K562 (cell line): ENCODE measurements at regions not wholly inside any gene's neighbourhood (a gene's known extent, or its start where the extent isn't known, plus 50 kb on each side); places are given as distances from the start of the nearest gene placed in this dataset.

Experiments
- ATAC-seq: fragments of 200-7000 bp; cut with Tn5 transposase; 3 replicates; pipeline ENCODE4 v1.9.1; 2020; ENCODE audit warnings: moderate library complexity
- BruUV-seq: library from RNA; stranded (reverse); fragments of 400-500 nt; replicated peaks from 2 replicates; lab custom pipeline; 2021; lab: Mats Ljungman, UMichigan
- CTCF ChIA-PET: fragments of 300-600 bp; formaldehyde crosslinking; extraction: SDS; loops from one replicate; lab custom pipeline; 2021; ENCODE audit warnings: low intra/inter-chr PET ratio; lab: Yijun Ruan, JAX
- POLR2A ChIA-PET: fragments of 300-600, 350-650 bp; sonication (Branson Sonifier 250); formaldehyde crosslinking; extraction: SDS; loops from one replicate; lab custom pipeline; 2021; ENCODE audit warnings: antibody characterized with exemption, inconsistent platforms; lab: Yijun Ruan, JAX
- DNase-seq, 4 experiments: peaks; one replicate each; pipeline versions ENCODE4 v3.0.0 to v3.0.0-alpha.2; 2011 to 2018; ENCODE audit warnings: low spot score in 3 of 4, mixed read lengths in 3 of 4; ENCODE audit errors: extremely low read depth in 1 of 4
- FAIRE-seq: peaks from 2 replicates; lab custom pipeline; 2011; peaks lifted over from hg19 to GRCh38; lab: Jason Lieb, UNC
- H2AFZ ChIP-seq: 2 replicates; pipeline ENCODE4 v1.6.0; 2011; ENCODE audit warnings: low read depth, low read length, control low read depth, inconsistent platforms
- H3K27ac ChIP-seq: fragments of 200-600 bp; 3 replicates; pipeline ENCODE4 v1.8.0; 2011; ENCODE audit warnings: low read depth, mild to moderate bottlenecking, control low read depth, inconsistent platforms, low read length, moderate library complexity, mixed read lengths; ENCODE audit errors: extremely low read depth
- H3K27me3 ChIP-seq, 2 experiments: fragments of 300-600 bp in 1 of 2; 2 replicates in 1 of 2; 3 replicates in 1 of 2; pipeline versions ENCODE4 v1.6.0 to v1.8.0; 2011; ENCODE audit warnings: inconsistent platforms in 2 of 2, low read length in 2 of 2, mild to moderate bottlenecking in 1 of 2, mixed read lengths in 1 of 2, moderate library complexity in 1 of 2; ENCODE audit not compliant: control insufficient read depth in 2 of 2, insufficient read depth in 2 of 2
- H3K36me3 ChIP-seq: fragments of 300-600 bp; 3 replicates; pipeline ENCODE4 v1.8.0; 2011; ENCODE audit warnings: mild to moderate bottlenecking, low read length, inconsistent platforms; ENCODE audit not compliant: control insufficient read depth, insufficient read depth
- H3K4me1 ChIP-seq, 2 experiments: fragments of 200-600 bp in 1 of 2; replicated peaks in 1 of 2; 2 replicates in 1 of 2; 3 replicates in 1 of 2; pipeline versions ENCODE4 v1.5.1 to v1.8.0; 2011; ENCODE audit warnings: inconsistent platforms in 2 of 2, low read length in 2 of 2, mild to moderate bottlenecking in 1 of 2, mixed read lengths in 1 of 2, moderate library complexity in 1 of 2; ENCODE audit not compliant: control insufficient read depth in 2 of 2, insufficient read depth in 2 of 2
- H3K4me2 ChIP-seq: 2 replicates; pipeline ENCODE4 v1.6.1; 2011; ENCODE audit warnings: low read length, control low read depth, inconsistent platforms, mixed read lengths; ENCODE audit not compliant: insufficient read depth
- H3K4me3 ChIP-seq: fragments of 200-600 bp; sonication (generic), shearing (Covaris generic); 2 replicates; pipeline ENCODE4 v1.5.1; 2016; ENCODE audit warnings: control low read depth, inconsistent platforms
- H3K79me2 ChIP-seq: fragments of 200-600 bp; 3 replicates; pipeline ENCODE4 v1.8.0; 2011; ENCODE audit warnings: low read length, inconsistent platforms; ENCODE audit not compliant: control insufficient read depth, insufficient read depth
- H3K9ac ChIP-seq, 2 experiments: 2 replicates each; pipeline versions ENCODE4 v1.6.0 to v1.6.1; 2011; ENCODE audit warnings: low read depth in 2 of 2, low read length in 2 of 2, control low read depth in 1 of 2, inconsistent platforms in 1 of 2, mild to moderate bottlenecking in 1 of 2, mixed read lengths in 1 of 2; ENCODE audit not compliant: insufficient read depth in 1 of 2
- H3K9me1 ChIP-seq: one replicate; pipeline ENCODE4 v1.6.0; 2011; ENCODE audit warnings: inconsistent platforms, mild to moderate bottlenecking, low read length, moderate library complexity; ENCODE audit not compliant: control insufficient read depth, insufficient read depth
- H3K9me3 ChIP-seq: replicated peaks from 2 replicates; pipeline ENCODE4 v1.5.1; 2011; ENCODE audit warnings: low read depth, low read length, inconsistent platforms; ENCODE audit not compliant: control insufficient read depth, insufficient read depth
- H4K20me1 ChIP-seq: replicated peaks from 2 replicates; pipeline ENCODE4 v1.6.1; 2011; ENCODE audit warnings: low read length, inconsistent platforms, mixed read lengths; ENCODE audit not compliant: control insufficient read depth, insufficient read depth
- BDP1 ChIP-seq: IDR thresholded peaks from 3 replicates; pipeline ENCODE4 v1.6.1; 2011; ENCODE audit not compliant: insufficient read length, insufficient read depth
- CCNT2 ChIP-seq: IDR thresholded peaks from 2 replicates; pipeline ENCODE4 v1.6.1; 2011; ENCODE audit warnings: borderline replicate concordance, low read depth, mild to moderate bottlenecking, moderate library complexity, mixed read lengths, low read length; ENCODE audit not compliant: insufficient read length; ENCODE audit errors: extremely low read depth
- CTBP1 ChIP-seq: fragments of 450-650 bp; IDR thresholded peaks from 2 replicates; pipeline ENCODE4 v1.6.1; 2016; ENCODE audit warnings: borderline replicate concordance
- ELF4 ChIP-seq: fragments of 450-650 bp; formaldehyde crosslinking; IDR thresholded peaks from 2 replicates; pipeline ENCODE4 v1.4.0; 2022; ENCODE audit warnings: missing genetic modification characterization
- ETS2 ChIP-seq: IDR thresholded peaks from 2 replicates; pipeline ENCODE4 v1.6.1; 2016; ENCODE audit warnings: borderline replicate concordance, missing genetic modification characterization, mild to moderate bottlenecking, moderate library complexity, missing compliant biosample characterization; ENCODE audit not compliant: poor library complexity, severe bottlenecking
- FOXP1 ChIP-seq: sonication (generic); formaldehyde crosslinking; IDR thresholded peaks from 2 replicates; pipeline ENCODE4 v1.8.0; 2022; ENCODE audit warnings: mild to moderate bottlenecking, missing genetic modification reagents
- GATAD2B ChIP-seq: fragments of 450-650 bp; IDR thresholded peaks from 2 replicates; pipeline ENCODE4 v1.6.1; 2017; ENCODE audit warnings: mild to moderate bottlenecking, borderline replicate concordance
- HDAC2 ChIP-seq: fragments of 450-650 bp; IDR thresholded peaks from 2 replicates; pipeline ENCODE4 v1.6.1; 2016; ENCODE audit warnings: mild to moderate bottlenecking
- KDM1A ChIP-seq, 2 experiments: fragments of 450-650 bp; IDR thresholded peaks; 2 replicates each; pipeline ENCODE4 v1.6.1; 2016; ENCODE audit warnings: mild to moderate bottlenecking in 2 of 2
- KDM2B ChIP-seq: fragments of 250-450 bp; sonication (Bioruptor Pico); IDR thresholded peaks from 2 replicates; pipeline ENCODE4 v1.8.0; 2021; ENCODE audit warnings: mild to moderate bottlenecking, moderate library complexity
- NR2C1 ChIP-seq, 2 experiments: fragments of 450-650 bp; IDR thresholded peaks; 2 replicates each; pipeline ENCODE4 v1.6.1; 2017; ENCODE audit warnings: mild to moderate bottlenecking in 2 of 2, antibody characterized with exemption in 1 of 2, inconsistent platforms in 1 of 2, missing compliant biosample characterization in 1 of 2, missing genetic modification characterization in 1 of 2
- PTRF ChIP-seq: fragments of 450-650 bp; IDR thresholded peaks from 2 replicates; pipeline ENCODE4 v1.6.1; 2016; ENCODE audit warnings: mild to moderate bottlenecking, missing genetic modification characterization, missing compliant biosample characterization
- PTTG1 ChIP-seq: fragments of 450-650 bp; IDR thresholded peaks from 2 replicates; pipeline ENCODE4 v1.6.1; 2016; ENCODE audit warnings: low read depth, mild to moderate bottlenecking, missing genetic modification characterization, missing compliant biosample characterization
- RCOR1 ChIP-seq, 2 experiments: IDR thresholded peaks; 2 replicates each; pipeline ENCODE4 v1.6.1; 2012; ENCODE audit warnings: low read depth in 2 of 2, low read length in 2 of 2, borderline replicate concordance in 1 of 2, improper control_type of control experiment in 1 of 2
- SMAD2 ChIP-seq: fragments of 150-350 bp; IDR thresholded peaks from 2 replicates; pipeline ENCODE4 v1.6.1; 2014; ENCODE audit warnings: low read depth, mild to moderate bottlenecking, low read length
- THRAP3 ChIP-seq: fragments of 450-650 bp; IDR thresholded peaks from 2 replicates; pipeline ENCODE4 v1.6.1; 2016; ENCODE audit warnings: mild to moderate bottlenecking, inconsistent platforms, borderline replicate concordance
- ZNF644 ChIP-seq: fragments of 200-800 bp; sonication (Bioruptor generic); IDR thresholded peaks from 2 replicates; pipeline ENCODE4 v1.6.1; 2016; ENCODE audit warnings: low read depth, missing genetic modification characterization, missing compliant biosample characterization
- ZSCAN29 ChIP-seq: fragments of 450-650 bp; IDR thresholded peaks from 2 replicates; pipeline ENCODE4 v1.6.1; 2017
- WGBS: fragments of 100-300 bp; shearing (Covaris generic); methylation state at CpG from one replicate; pipeline ENCODE4 v1.1.6; 2016; ENCODE audit warnings: low coverage, mixed read lengths; ENCODE audit not compliant: insufficient coverage; ENCODE audit errors: missing lambda C conversion rate; 5-methylcytosine and 5-hydroxymethylcytosine counted together
- in situ Hi-C: fragments of 300-500 bp; cut with MboI; formaldehyde crosslinking; loops from 4 replicates; pipeline ENCODE4 v1.15.0; 2018; ENCODE audit warnings: inconsistent platforms, mixed read lengths
- intact Hi-C: fragments of 100-400 bp; cut with micrococcal nuclease; formaldehyde crosslinking; loops from 2 replicates; pipeline ENCODE4 v1.14.2; 2022
- TF ChIP-seq, protein P1 (sequence below): fragments of 200-800 bp; sonication (Bioruptor generic); IDR thresholded peaks from 2 replicates; pipeline ENCODE4 v1.6.1; 2016; ENCODE audit warnings: missing genetic modification characterization, missing compliant biosample characterization

DNA sequence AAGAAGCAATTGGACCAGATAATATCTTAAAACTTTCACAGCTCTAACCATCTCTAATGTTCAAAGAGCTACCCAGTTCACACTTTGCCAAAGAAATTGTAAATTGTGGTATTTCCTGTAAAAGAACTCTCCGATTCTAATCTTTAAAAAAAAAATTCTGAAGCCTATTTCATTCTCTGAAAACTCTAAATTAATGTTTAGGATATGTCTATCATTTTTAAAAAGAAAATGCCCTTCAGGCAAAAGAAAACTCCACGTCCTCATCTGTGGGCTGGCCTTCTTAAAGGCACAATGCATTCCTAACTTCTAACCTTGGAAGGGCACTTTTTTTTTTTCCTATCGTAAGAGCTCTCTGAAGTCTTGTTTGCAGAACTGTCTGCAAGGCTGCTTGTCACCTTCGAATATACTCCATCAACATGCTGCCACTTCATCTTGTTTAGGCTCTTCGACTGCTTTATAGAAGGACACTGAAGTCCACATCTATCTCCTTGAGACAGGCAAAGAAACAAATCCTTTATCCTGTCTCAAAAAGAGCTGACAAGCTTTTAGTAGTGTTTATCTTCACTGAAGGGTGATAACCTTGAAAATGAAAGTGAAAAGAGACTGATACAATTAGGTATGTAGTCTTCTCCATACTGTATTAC lies 124.3 kb upstream of the SLC39A10 start:
- H3K27me3 ChIP-seq, result no peaks in the 10 kb centered on the region
- peak overlapping the region; percentile 68 for H3K4me2 ChIP-seq
- DNase-seq (peak in 2 of 4 experiments; percentile 25 to 69), ATAC-seq (peak; percentile 59), FAIRE-seq (peak; percentile 64)
- CTCF ChIA-PET, result no interaction called here
- intact Hi-C loops (loop anchor here (10.0 kb wide), 1 partner anchor 532 kb away; the partner anchor contains the start of gene DNAH7), in situ Hi-C loops (no loop called here)
- BruUV-seq, result no TSS peak
- H3K79me2 ChIP-seq, result no peaks in the 10 kb centered on the region
- no peaks in the 10 kb centered on the region for H3K36me3 ChIP-seq
- peak overlapping the region; percentile 76 for H3K27ac ChIP-seq
- 0 out of 2 replicates have a peak overlapping the region, but pooled peaks have one; percentile 1 for H3K4me3 ChIP-seq
- H2AFZ ChIP-seq, result peak overlapping the region; percentile 89
- WGBS, result 1% methylated on average over 5 of the region's 5 CpGs
- H3K9me1 ChIP-seq, result no peaks in the 10 kb centered on the region
- H4K20me1 ChIP-seq, result no peaks in the 10 kb centered on the region
- POLR2A ChIA-PET, result interaction anchor here (1.1 kb wide), 1 partner anchor 70 kb away, joined by 3 read pairs; no protein-coding TSS in a partner anchor
- no peaks in the 10 kb centered on the region for H3K9me3 ChIP-seq
- H3K4me1 ChIP-seq, result peaks cover 10 to 53% of the 10 kb centered on the region in 2 experiments
- H3K9ac ChIP-seq, result peak overlapping the region in 1 of 2 experiments; percentile 52; a peak in 2 of 4 replicates
- no peak for TF ChIP-seq ETS2 (tag)
- peak in 1 of 2 experiments; percentile 71; a peak in 2 of 4 replicates for TF ChIP-seq KDM1A (IDR thresholded peaks at IDR 0.05)
- TF ChIP-seq FOXP1 (CRISPR knock-in tag), result no peak
- no peak for TF ChIP-seq ELF4
- TF ChIP-seq THRAP3, result no peak
- TF ChIP-seq GATAD2B, result no peak
- TF ChIP-seq CTBP1, result peak; percentile 49; the same call in 1 of the 2 replicates
- no peak for TF ChIP-seq BDP1
- no peak for TF ChIP-seq ZSCAN29
- TF ChIP-seq, protein P1, sequence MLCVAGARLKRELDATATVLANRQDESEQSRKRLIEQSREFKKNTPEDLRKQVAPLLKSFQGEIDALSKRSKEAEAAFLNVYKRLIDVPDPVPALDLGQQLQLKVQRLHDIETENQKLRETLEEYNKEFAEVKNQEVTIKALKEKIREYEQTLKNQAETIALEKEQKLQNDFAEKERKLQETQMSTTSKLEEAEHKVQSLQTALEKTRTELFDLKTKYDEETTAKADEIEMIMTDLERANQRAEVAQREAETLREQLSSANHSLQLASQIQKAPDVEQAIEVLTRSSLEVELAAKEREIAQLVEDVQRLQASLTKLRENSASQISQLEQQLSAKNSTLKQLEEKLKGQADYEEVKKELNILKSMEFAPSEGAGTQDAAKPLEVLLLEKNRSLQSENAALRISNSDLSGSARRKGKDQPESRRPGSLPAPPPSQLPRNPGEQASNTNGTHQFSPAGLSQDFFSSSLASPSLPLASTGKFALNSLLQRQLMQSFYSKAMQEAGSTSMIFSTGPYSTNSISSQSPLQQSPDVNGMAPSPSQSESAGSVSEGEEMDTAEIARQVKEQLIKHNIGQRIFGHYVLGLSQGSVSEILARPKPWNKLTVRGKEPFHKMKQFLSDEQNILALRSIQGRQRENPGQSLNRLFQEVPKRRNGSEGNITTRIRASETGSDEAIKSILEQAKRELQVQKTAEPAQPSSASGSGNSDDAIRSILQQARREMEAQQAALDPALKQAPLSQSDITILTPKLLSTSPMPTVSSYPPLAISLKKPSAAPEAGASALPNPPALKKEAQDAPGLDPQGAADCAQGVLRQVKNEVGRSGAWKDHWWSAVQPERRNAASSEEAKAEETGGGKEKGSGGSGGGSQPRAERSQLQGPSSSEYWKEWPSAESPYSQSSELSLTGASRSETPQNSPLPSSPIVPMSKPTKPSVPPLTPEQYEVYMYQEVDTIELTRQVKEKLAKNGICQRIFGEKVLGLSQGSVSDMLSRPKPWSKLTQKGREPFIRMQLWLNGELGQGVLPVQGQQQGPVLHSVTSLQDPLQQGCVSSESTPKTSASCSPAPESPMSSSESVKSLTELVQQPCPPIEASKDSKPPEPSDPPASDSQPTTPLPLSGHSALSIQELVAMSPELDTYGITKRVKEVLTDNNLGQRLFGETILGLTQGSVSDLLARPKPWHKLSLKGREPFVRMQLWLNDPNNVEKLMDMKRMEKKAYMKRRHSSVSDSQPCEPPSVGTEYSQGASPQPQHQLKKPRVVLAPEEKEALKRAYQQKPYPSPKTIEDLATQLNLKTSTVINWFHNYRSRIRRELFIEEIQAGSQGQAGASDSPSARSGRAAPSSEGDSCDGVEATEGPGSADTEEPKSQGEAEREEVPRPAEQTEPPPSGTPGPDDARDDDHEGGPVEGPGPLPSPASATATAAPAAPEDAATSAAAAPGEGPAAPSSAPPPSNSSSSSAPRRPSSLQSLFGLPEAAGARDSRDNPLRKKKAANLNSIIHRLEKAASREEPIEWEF (CRISPR knock-in tag), result no peak
- TF ChIP-seq PTRF (tag), result no peak
- TF ChIP-seq SMAD2, result no peak
- TF ChIP-seq ZNF644 (tag), result no peak
- TF ChIP-seq NR2C1 (IDR thresholded peaks at IDR 0.05), result no peak
- TF ChIP-seq NR2C1 (tag; IDR thresholded peaks at IDR 0.05), result no peak
- TF ChIP-seq KDM2B (CRISPR knock-in tag), result no peak
- no peak for TF ChIP-seq CCNT2
- TF ChIP-seq PTTG1 (tag), result no peak
- 0 out of 2 replicates have a peak, but pooled peaks have one; percentile 23 for TF ChIP-seq HDAC2
- peak in 1 of 2 experiments; percentile 64; a peak in 1 of 4 replicates for TF ChIP-seq RCOR1 (IDR thresholded peaks at IDR 0.05; ENCODE audit: borderline replicate concordance in 1 of 2, low read depth in 2 of 2, low read length in 2 of 2)
